ENCODE measurements at regions not wholly inside any gene's neighbourhood (a gene's known extent, or its start where the extent isn't known, plus 50 kb on each side); places are given as distances from the start of the nearest gene placed in this dataset.
"Not testable (repeated sequence)": the region's sequence is repeated elsewhere in the genome, so short reads cannot be mapped to it uniquely, and the experiment has no call there.

- TF ChIP-seq CTCF (IDR thresholded peaks at IDR 0.05) (no peak), EP300 (IDR thresholded peaks at IDR 0.05) (no peak), POLR2A (IDR thresholded peaks at IDR 0.05; ENCODE audit: low read depth) (no peak), POLR2AphosphoS5 (IDR thresholded peaks at IDR 0.05) (no peak)
- Histone ChIP-seq H3K27me3 (peaks cover 0 to 5% (median 0%) of the 10 kb centered on the region in 4 donors), H3K27ac (replicated peaks in 1 of 4) (no peak overlapping the region), H3K9me3 (peaks cover 0 to 21% (median 10%) of the 10 kb centered on the region in 4 donors), H3K4me1 (no peaks in the 10 kb centered on the region), H3K36me3 (no peaks in the 10 kb centered on the region), H3K4me3 (no peak overlapping the region)
- 83% methylated on average over 1 of the region's 1 CpG for WGBS
- intact Hi-C loops (cut with DNase I), result no loop called here
- DNase-seq (ENCODE audit: extremely low spot score), result no peak
Observed at GRCh38 chr1:157249739-157250138, 111.5 kb upstream of the ETV3 start.

- H3K9me3 ChIP-seq, result peaks cover 0 to 18% (median 10%) of the 10 kb centered on the region in 4 donors
- no peak overlapping the region for H3K27ac ChIP-seq (replicated peaks in 1 of 4)
- WGBS, result 11% methylated on average over 2 of the region's 2 CpGs
- H3K36me3 ChIP-seq, result no peaks in the 10 kb centered on the region
- no peak for DNase-seq (ENCODE audit: extremely low spot score)
- H3K4me1 ChIP-seq, result no peaks in the 10 kb centered on the region
- H3K27me3 ChIP-seq, result peaks cover 0 to 5% (median 0%) of the 10 kb centered on the region in 4 donors
- TF ChIP-seq POLR2A (IDR thresholded peaks at IDR 0.05; ENCODE audit: low read depth) (no peak), CTCF (IDR thresholded peaks at IDR 0.05) (no peak), EP300 (IDR thresholded peaks at IDR 0.05) (no peak), POLR2AphosphoS5 (IDR thresholded peaks at IDR 0.05) (no peak)
- H3K4me3 ChIP-seq, result no peak overlapping the region
- intact Hi-C loops (cut with DNase I), result no loop called here
Observed at GRCh38 chr1:157249326-157249725, 111.1 kb upstream of the ETV3 start.

GRCh38 chr1:157247764-157248049, 109.5 kb upstream of the ETV3 start:
- H3K9me3 ChIP-seq; H3K27ac ChIP-seq (replicated peaks in 1 of 4); H3K4me3 ChIP-seq; H3K36me3 ChIP-seq; H3K27me3 ChIP-seq; intact Hi-C loops (cut with DNase I); DNase-seq (ENCODE audit: extremely low spot score); H3K4me1 ChIP-seq: not testable (repeated sequence)
- 80% methylated on average over 2 of the region's 2 CpGs for WGBS

- no peak overlapping the region for H3K27ac ChIP-seq (replicated peaks in 1 of 4)
- no peak for DNase-seq (ENCODE audit: extremely low spot score)
- WGBS, result 82% methylated on average over 2 of the region's 2 CpGs
- H3K4me1 ChIP-seq, result no peaks in the 10 kb centered on the region
- peaks cover 0 to 5% (median 0%) of the 10 kb centered on the region in 4 donors for H3K27me3 ChIP-seq
- no peak overlapping the region for H3K4me3 ChIP-seq
- no peaks in the 10 kb centered on the region for H3K36me3 ChIP-seq
- H3K9me3 ChIP-seq, result peaks cover 0 to 8% (median 2%) of the 10 kb centered on the region in 4 donors
- intact Hi-C loops (cut with DNase I), result no loop called here
- TF ChIP-seq EP300 (IDR thresholded peaks at IDR 0.05) (no peak), POLR2AphosphoS5 (IDR thresholded peaks at IDR 0.05) (no peak), POLR2A (IDR thresholded peaks at IDR 0.05; ENCODE audit: low read depth) (no peak)
Observed at GRCh38 chr1:157247005-157247763, 109.0 kb upstream of the ETV3 start.

- peak; percentile 70 for DNase-seq (ENCODE audit: extremely low spot score)
- Histone ChIP-seq H3K27ac (replicated peaks in 1 of 4) (no peak overlapping the region), H3K9me3 (peaks cover 0 to 8% (median 2%) of the 10 kb centered on the region in 4 donors), H3K4me3 (no peak overlapping the region), H3K27me3 (peaks cover 0 to 5% (median 0%) of the 10 kb centered on the region in 4 donors), H3K4me1 (no peaks in the 10 kb centered on the region), H3K36me3 (no peaks in the 10 kb centered on the region)
- intact Hi-C loops (cut with DNase I), result no loop called here
- 91% methylated on average over 2 of the region's 2 CpGs for WGBS
- no peak for TF ChIP-seq EP300 (IDR thresholded peaks at IDR 0.05)
- TF ChIP-seq CTCF (IDR thresholded peaks at IDR 0.05), result no peak
- TF ChIP-seq POLR2A (IDR thresholded peaks at IDR 0.05; ENCODE audit: low read depth), result no peak
- TF ChIP-seq POLR2AphosphoS5 (IDR thresholded peaks at IDR 0.05), result no peak
Observed at GRCh38 chr1:157245823-157246222, 107.6 kb upstream of the ETV3 start.

- WGBS, result 68% methylated on average over 2 of the region's 2 CpGs
- H3K27ac ChIP-seq (replicated peaks in 1 of 4), result no peak overlapping the region
- peaks cover 0 to under 1% (median 0%) of the 10 kb centered on the region in 4 donors for H3K9me3 ChIP-seq
- H3K36me3 ChIP-seq, result no peaks in the 10 kb centered on the region
- DNase-seq (ENCODE audit: extremely low spot score), result no peak
- intact Hi-C loops (cut with DNase I), result no loop called here
- TF ChIP-seq POLR2A (IDR thresholded peaks at IDR 0.05; ENCODE audit: low read depth) (no peak), EP300 (IDR thresholded peaks at IDR 0.05) (no peak)
- H3K4me1 ChIP-seq, result no peaks in the 10 kb centered on the region
- H3K4me3 ChIP-seq, result no peak overlapping the region
- peaks cover 0 to 5% (median 0%) of the 10 kb centered on the region in 4 donors for H3K27me3 ChIP-seq
Observed at GRCh38 chr1:157241185-157241538, 103.0 kb upstream of the ETV3 start.
